ENCODE measurements at regions not wholly inside any gene's neighbourhood (a gene's known extent, or its start where the extent isn't known, plus 50 kb on each side); places are given as distances from the start of the nearest gene placed in this dataset.
"Not testable (repeated sequence)": the region's sequence is repeated elsewhere in the genome, so short reads cannot be mapped to it uniquely, and the experiment has no call there.

GRCh38 chr3:156036258-156037053, 83.9 kb upstream of the KCNAB1 start:
- H3K9me3 Mint-ChIP-seq = peaks cover 0 to 2% (median 0%) of the 10 kb centered on the region in 6 donors
- no peaks in the 10 kb centered on the region for H3K4me1 Mint-ChIP-seq
- H3K27me3 Mint-ChIP-seq (ENCODE audit: low read depth in 3 of 3) = peaks cover 2 to 6% (median 3%) of the 10 kb centered on the region in 3 donors
- no peak for DNase-seq
- no peak overlapping the region for H3K27ac Mint-ChIP-seq
- no peaks in the 10 kb centered on the region for H3K36me3 Mint-ChIP-seq
- H3K4me3 Mint-ChIP-seq = no peak overlapping the region

DNA sequence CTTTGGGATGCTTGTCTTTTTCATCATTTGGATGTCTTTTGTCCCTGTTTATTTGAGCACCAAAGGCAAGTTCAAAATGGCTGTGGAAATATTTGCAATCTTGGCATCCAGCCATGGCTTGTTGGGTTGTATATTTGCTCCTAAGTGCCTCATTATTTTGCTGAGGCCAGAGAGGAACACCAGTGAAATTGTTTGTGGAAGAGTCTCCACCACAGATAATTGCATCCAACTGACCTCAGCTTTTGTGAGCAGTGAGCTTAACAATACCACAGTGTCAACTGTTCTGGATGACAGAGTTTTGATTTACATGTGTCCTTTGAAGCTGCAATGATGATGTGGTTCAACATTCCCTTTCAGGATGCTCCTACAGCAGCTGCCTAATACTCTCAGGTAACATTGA, 83.0 kb upstream of the KCNAB1 start:
- Mint-ChIP-seq H3K27me3 (ENCODE audit: low read depth in 3 of 3) (peaks cover 0 to 6% (median 3%) of the 10 kb centered on the region in 3 donors), H3K4me3 (no peak overlapping the region), H3K36me3 (no peaks in the 10 kb centered on the region), H3K27ac (no peak overlapping the region), H3K9me3 (no peaks in the 10 kb centered on the region), H3K4me1 (no peaks in the 10 kb centered on the region)
- no peak for DNase-seq

DNA sequence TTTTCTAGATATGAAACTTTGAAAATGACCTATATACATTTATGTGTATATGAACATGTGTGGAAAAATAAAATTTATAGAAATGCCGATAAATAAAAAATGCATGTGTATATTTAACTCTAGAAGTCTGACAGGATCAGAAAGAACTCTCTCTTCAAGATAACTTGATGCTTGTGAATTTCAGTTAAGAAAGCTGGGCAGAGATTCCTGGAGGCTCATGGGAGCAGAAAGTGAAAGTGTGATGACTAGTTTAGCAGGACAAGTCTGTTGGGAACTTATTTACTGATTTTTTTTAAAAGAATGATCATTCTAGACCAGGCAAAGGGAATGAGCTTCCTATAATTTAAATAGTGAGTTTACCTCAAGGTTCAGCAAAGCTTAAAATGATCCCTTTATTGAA, 81.5 kb upstream of the KCNAB1 start:
- Mint-ChIP-seq H3K4me3 (no peak overlapping the region), H3K4me1 (no peaks in the 10 kb centered on the region), H3K36me3 (no peaks in the 10 kb centered on the region), H3K27me3 (ENCODE audit: low read depth in 3 of 3) (peaks cover 0 to 6% (median 0%) of the 10 kb centered on the region in 3 donors), H3K9me3 (no peaks in the 10 kb centered on the region), H3K27ac (no peak overlapping the region)
- DNase-seq = no peak

- no peak overlapping the region for H3K4me3 Mint-ChIP-seq
- H3K9me3 Mint-ChIP-seq = no peaks in the 10 kb centered on the region
- no peak overlapping the region for H3K27ac Mint-ChIP-seq
- no peaks in the 10 kb centered on the region for H3K4me1 Mint-ChIP-seq
- no peak for DNase-seq
- peaks cover 0 to 11% (median 3%) of the 10 kb centered on the region in 3 donors for H3K27me3 Mint-ChIP-seq (ENCODE audit: low read depth in 3 of 3)
- no peaks in the 10 kb centered on the region for H3K36me3 Mint-ChIP-seq
Measured at GRCh38 chr3:156040041-156040440, 80.3 kb upstream of the KCNAB1 start.

DNA sequence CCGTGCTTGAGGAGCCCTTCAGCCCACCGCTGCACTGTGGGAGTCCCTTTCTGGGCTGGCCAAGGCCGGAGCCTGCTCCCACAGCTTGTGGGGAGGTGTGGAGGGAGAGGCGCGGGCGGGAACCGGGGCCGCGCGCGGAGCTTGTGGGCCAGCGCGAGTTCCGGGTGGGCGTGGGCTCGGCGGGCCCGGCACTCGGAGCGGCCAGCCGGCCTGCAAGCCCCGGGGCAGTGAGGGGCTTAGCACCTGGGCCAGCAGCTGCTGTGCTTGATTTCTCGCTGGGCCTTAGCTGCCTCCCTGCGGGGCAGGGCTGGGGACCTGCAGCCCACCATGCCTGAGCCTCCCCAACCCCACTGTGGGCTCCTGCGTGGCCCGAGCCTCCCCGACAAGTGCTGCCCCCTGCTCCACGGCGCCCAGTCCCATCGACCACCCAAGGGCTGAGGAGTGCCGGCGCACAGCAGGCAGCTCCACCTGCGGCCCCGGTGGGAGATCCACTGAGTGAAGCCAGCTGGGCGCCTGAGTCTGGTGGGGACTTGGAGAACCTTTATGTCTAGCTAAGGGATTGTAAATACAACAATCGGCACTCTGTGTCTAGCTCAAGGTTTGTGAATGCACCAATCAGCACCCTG, 79.0 kb upstream of the KCNAB1 start:
- DNase-seq, H3K36me3 Mint-ChIP-seq, H3K27ac Mint-ChIP-seq, H3K4me1 Mint-ChIP-seq, H3K4me3 Mint-ChIP-seq, H3K9me3 Mint-ChIP-seq: not testable (repeated sequence)
- H3K27me3 Mint-ChIP-seq (ENCODE audit: low read depth in 3 of 3) = peaks cover 0 to 12% (median 3%) of the 10 kb centered on the region in 3 donors

DNA sequence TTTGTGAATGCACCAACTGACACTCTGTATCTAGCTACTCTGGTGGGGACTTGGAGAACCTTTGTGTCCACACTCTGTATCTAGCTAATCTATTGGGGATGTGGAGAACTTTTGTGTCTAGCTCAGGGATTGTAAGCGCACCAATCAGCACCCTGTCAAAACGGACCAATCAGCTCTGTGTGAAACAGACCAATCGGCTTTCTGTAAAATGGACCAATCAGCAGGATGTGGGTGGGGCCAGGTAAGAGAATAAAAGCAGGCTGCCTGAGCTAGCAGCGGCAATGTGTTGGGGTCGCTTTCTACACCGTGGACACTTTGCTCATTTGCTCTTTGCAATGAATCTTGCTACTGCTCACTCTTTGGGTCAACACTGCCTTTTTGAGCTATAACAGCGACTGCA, 78.5 kb upstream of the KCNAB1 start:
- not testable (repeated sequence) for H3K4me1 Mint-ChIP-seq, H3K4me3 Mint-ChIP-seq, DNase-seq, H3K36me3 Mint-ChIP-seq, H3K9me3 Mint-ChIP-seq, H3K27ac Mint-ChIP-seq
- H3K27me3 Mint-ChIP-seq (ENCODE audit: low read depth in 3 of 3) = peaks cover 0 to 12% (median 5%) of the 10 kb centered on the region in 3 donors

DNA sequence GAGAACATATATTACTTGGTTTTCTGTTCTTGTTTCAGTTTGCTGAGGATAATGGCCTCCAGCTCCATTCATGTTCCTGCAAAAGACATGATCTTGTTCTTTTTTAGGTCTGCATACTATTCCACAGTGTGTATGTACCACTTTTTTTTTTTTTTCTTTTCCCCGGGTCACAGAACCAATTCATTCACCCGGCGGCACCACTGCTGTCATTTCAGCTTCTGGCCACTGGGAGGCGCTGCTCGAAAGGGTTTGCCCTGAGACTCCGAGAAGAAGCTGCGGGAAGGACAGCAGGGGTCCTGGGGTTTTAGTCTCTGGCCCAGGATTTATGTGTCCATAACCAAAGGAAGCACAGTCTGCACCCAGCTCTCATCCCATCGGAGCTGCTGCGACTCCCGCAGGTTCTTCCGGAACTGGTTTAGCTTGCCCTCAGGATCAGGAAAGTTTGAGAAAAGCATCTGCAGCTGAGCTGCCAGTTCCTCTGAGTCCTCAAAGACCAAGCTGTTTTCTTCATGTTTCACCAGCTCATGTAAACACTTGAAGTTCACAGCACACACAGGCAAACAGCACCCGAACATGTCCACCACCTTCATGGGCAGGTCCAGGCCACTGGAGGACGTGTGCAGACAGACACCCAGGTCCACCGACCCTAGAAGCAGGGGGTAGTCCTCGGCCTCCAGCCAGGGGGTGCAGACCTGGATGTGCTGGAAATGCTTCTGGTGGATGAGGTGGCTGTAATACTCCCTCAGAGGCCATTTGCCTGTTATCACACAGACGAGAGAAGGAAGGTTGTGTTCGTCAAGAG, 76.3 kb upstream of the KCNAB1 start:
- not testable (repeated sequence) for H3K27me3 Mint-ChIP-seq (ENCODE audit: low read depth in 3 of 3); H3K9me3 Mint-ChIP-seq; H3K36me3 Mint-ChIP-seq; H3K4me3 Mint-ChIP-seq; H3K4me1 Mint-ChIP-seq; H3K27ac Mint-ChIP-seq
- peak in 2 of 3 donors; percentile 16 to 20 for DNase-seq

DNA sequence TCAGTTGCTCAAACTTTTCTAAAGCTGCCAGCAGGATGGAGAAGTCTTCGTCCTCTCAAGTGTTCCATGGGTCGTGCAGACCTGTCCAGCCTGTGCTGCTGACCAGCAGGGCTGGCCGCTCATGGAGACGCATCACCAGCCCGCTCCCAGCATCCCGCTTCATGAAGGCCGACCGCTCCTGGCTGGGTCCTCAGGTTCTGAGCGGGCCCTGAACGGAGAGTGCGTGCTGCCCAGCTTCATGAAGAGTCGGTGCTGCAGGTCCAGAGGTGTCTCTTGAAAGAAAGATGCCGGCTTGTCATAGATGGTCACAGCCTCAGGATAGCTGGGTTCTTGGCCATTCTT, 75.8 kb upstream of the KCNAB1 start:
- no peak overlapping the region for H3K27ac Mint-ChIP-seq
- no peak overlapping the region for H3K4me3 Mint-ChIP-seq
- peaks cover 6 to 10% (median 9%) of the 10 kb centered on the region in 3 donors for H3K27me3 Mint-ChIP-seq (ENCODE audit: low read depth in 3 of 3)
- no peak for DNase-seq
- no peaks in the 10 kb centered on the region for H3K4me1 Mint-ChIP-seq
- H3K36me3 Mint-ChIP-seq = no peaks in the 10 kb centered on the region
- peaks cover 0 to 2% (median 0%) of the 10 kb centered on the region in 6 donors for H3K9me3 Mint-ChIP-seq

DNA sequence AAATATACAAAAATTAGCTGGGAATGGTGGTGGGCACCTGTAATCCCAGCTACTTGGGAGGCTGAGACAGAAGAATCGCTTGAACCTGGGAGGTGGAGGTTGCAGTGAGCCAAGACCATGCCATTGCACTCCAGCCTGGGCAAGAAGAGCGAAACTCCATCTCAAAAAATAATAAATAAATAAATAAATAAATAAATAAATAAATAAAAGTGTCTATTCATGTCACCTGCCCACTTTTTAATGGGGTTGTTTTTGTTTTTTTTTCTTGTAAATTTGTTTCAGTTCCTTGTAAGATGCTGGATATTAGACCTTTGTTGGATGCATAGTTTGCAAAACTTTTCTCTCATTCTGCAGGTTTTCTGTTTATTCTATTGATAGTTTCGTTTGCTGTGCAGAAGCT, 71.9 kb upstream of the KCNAB1 start:
- not testable (repeated sequence) for DNase-seq, H3K36me3 Mint-ChIP-seq, H3K4me1 Mint-ChIP-seq, H3K9me3 Mint-ChIP-seq, H3K27ac Mint-ChIP-seq, H3K4me3 Mint-ChIP-seq
- H3K27me3 Mint-ChIP-seq (ENCODE audit: low read depth in 3 of 3) = peaks cover 10 to 13% (median 11%) of the 10 kb centered on the region in 3 donors

DNA sequence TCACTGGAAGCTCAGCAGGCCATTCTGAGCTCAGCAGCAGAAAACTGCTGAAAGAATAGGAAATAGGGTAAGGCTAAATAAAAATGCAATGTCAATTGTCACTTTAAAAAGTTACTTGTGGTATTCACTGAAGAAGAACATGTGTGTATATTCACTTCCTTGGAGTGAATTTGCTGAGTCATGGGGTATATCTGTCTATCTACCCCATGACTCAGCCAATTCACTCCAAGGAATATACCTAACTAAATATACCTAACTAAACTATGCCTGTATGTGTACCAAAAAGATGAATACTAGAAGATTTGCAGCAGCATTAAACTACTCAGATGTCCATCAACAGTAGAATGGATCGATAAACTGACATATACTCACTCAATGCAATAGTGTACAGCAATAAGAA, 69.5 kb upstream of the KCNAB1 start:
- Mint-ChIP-seq H3K4me1 (no peaks in the 10 kb centered on the region), H3K9me3 (peaks cover 0 to 2% (median 0%) of the 10 kb centered on the region in 6 donors), H3K4me3 (no peak overlapping the region), H3K27me3 (ENCODE audit: low read depth in 3 of 3) (peaks cover 6 to 11% (median 10%) of the 10 kb centered on the region in 3 donors), H3K36me3 (no peaks in the 10 kb centered on the region), H3K27ac (no peak overlapping the region)
- no peak for DNase-seq

DNA sequence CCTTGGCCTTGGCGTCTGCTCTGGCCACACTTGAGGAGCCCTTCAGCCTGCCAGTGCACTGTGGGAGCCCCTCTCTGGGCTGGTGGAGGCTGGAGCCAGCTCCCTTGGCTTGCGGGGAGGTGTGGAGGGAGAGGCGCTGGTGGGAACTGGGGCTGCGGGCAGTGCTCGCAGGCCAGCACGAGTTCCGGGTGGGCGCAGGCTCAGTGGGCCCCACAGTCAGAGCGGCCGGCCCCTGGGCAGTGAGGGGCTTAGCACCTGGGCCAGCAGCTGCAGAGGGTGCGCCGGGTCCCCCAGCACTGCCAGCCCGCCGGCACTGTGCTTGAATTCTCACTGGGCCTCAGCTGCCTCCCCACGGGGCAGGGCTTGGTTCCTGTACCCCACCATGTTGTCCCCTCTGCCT, 68.7 kb upstream of the KCNAB1 start:
- Mint-ChIP-seq H3K27ac (no peak overlapping the region), H3K36me3 (no peaks in the 10 kb centered on the region), H3K27me3 (ENCODE audit: low read depth in 3 of 3) (peaks cover 6 to 11% (median 9%) of the 10 kb centered on the region in 3 donors), H3K9me3 (peaks cover 0 to 2% (median 0%) of the 10 kb centered on the region in 6 donors), H3K4me3 (no peak overlapping the region), H3K4me1 (no peaks in the 10 kb centered on the region)
- no peak for DNase-seq

GRCh38 chr3:156052115-156052514, 68.3 kb upstream of the KCNAB1 start:
- Mint-ChIP-seq H3K9me3 (peaks cover 0 to 2% (median 0%) of the 10 kb centered on the region in 6 donors), H3K4me3 (no peak overlapping the region), H3K36me3 (no peaks in the 10 kb centered on the region), H3K27me3 (ENCODE audit: low read depth in 3 of 3) (peaks cover 6 to 11% (median 11%) of the 10 kb centered on the region in 3 donors), H3K4me1 (no peaks in the 10 kb centered on the region), H3K27ac (no peak overlapping the region)
- DNase-seq = no peak

GRCh38 chr3:156059950-156060501, 60.4 kb upstream of the KCNAB1 start:
- Mint-ChIP-seq H3K27ac (no peak overlapping the region), H3K36me3 (no peaks in the 10 kb centered on the region)

GRCh38 chr3:156068151-156068550, 52.2 kb upstream of the KCNAB1 start:
- not testable (repeated sequence) for DNase-seq, H3K36me3 Mint-ChIP-seq, H3K9me3 Mint-ChIP-seq, H3K4me1 Mint-ChIP-seq, H3K27ac Mint-ChIP-seq, H3K4me3 Mint-ChIP-seq
- peaks cover 0 to 13% (median 0%) of the 10 kb centered on the region in 3 donors for H3K27me3 Mint-ChIP-seq (ENCODE audit: low read depth in 3 of 3)

More at GRCh38 chr3:156059950-156060501, 60.4 kb upstream of the KCNAB1 start:
- peaks cover 0 to 2% (median 0%) of the 10 kb centered on the region in 6 donors for H3K9me3 Mint-ChIP-seq
- no peak overlapping the region for H3K4me3 Mint-ChIP-seq
- peaks cover 3 to 14% (median 6%) of the 10 kb centered on the region in 3 donors for H3K27me3 Mint-ChIP-seq (ENCODE audit: low read depth in 3 of 3)
- H3K4me1 Mint-ChIP-seq = no peaks in the 10 kb centered on the region
- no peak for DNase-seq

Data from immature natural killer cell (primary cell).